HT1080 (cell line): ENCODE measurements at regions not wholly inside any gene's neighbourhood (a gene's known extent, or its start where the extent isn't known, plus 50 kb on each side); places are given as distances from the start of the nearest gene placed in this dataset.
"Not testable (repeated sequence)": the region's sequence is repeated elsewhere in the genome, so short reads cannot be mapped to it uniquely, and the experiment has no call there.

Source experiments
- DNase-seq: peaks from one replicate; pipeline ENCODE4 v3.0.0-alpha.2; 2015; ENCODE audit warnings: low read depth

GRCh38 chr13:44147648-44148047, 226.0 kb upstream of the SERP2 start:
- DNase-seq, result no peak

DNA sequence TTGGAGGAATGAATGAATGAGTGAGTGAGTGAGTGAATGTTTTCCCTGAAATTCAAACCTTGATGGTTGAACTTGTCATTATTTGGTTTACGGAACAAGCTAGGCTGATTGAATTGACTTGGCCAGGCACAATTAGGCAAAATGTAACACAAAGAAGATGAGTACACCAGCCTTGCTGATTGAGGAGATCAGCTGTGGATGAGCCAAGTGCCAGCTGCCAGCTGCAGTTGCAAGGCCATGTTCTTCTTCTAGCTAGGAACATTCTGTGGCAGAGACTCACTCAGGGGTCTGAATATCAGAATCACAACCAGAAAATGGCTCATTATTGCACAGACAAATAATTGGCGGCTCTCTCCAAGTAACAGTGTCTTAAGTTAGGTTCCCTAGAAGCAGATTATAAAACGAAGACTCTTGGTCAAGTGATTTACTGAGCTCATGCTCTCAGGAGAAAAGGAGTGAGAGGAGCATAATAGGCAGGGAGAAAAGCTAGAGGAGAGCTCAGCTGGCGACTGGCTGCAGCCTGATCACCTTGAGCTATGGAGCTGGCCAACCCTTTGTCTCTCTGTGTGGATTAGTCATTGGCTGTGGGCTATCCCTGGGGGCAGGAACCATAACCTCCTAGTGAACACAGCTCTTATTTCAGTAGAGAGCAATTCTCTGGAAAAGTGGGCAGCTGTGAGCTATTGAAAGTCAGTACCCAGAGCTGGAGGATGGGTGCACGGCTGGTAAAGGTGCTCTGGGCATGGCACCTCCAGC, 225.3 kb upstream of the SERP2 start:
- DNase-seq, result peak; percentile 59

DNA sequence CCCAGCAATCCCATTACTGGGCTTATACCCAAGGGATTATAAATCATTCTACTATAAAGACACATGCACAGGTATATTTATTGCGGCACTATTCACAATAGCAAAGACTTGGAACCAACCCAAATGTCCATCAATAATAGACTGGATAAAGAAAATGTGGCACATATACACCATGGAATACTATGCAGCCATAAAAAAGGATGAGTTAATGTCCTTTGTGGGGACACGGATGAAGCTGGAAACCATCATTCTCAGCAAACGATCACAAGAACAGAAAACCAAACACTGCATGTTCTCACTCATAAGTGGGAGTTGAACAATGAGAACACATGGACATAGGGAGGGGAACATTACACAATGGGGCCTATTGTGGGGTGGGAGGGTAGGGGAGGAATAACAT, 224.4 kb upstream of the SERP2 start:
- DNase-seq, result not testable (repeated sequence)

DNA sequence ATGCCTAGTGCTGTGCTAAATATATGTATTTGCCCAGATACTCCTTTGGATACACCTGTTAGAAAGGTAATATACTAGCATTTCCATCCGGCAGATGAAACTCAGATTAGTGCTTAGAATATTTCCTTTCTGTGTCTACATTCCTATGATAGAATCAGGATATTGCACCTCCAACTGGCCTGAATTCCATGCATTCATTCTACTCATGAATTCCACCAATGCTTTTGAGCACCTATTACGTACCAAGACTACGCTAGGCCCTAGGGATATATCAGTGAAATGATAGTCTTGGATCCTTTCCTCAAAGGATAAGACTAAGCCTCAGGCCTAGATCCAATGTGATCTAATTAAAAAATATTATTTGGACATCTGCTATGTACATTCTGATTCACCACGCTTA, 223.8 kb upstream of the SERP2 start:
- no peak for DNase-seq

DNA sequence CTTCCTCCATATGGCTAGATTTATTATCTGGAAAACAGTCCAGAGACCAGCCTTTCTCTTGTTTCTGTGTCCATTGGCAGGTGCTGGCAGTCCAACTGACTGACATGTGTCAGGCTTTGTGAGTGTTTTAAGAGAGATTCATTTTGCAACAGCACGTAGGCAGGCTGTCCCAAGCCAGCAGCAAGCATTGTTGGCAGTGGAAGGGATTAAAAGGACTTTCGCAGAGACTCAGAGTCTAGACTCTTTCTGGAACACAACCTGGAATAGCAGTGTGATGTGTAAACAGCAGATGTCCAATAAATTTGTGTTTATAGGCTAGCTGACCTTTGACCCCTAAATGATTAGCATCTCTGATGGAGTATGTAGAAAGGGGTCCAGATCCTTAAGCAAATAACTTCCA, 222.2 kb upstream of the SERP2 start:
- no peak for DNase-seq

- no peak for DNase-seq
These were observed 220.1 kb upstream of the SERP2 start for GRCh38 chr13:44153496-44153895.

- DNase-seq, result no peak
These were observed 218.0 kb upstream of the SERP2 start for GRCh38 chr13:44155422-44156293.

- DNase-seq, result no peak
These were observed 217.3 kb upstream of the SERP2 start for GRCh38 chr13:44156294-44156658.

GRCh38 chr13:44157606-44158005, 216.0 kb upstream of the SERP2 start:
- DNase-seq, result no peak

DNA sequence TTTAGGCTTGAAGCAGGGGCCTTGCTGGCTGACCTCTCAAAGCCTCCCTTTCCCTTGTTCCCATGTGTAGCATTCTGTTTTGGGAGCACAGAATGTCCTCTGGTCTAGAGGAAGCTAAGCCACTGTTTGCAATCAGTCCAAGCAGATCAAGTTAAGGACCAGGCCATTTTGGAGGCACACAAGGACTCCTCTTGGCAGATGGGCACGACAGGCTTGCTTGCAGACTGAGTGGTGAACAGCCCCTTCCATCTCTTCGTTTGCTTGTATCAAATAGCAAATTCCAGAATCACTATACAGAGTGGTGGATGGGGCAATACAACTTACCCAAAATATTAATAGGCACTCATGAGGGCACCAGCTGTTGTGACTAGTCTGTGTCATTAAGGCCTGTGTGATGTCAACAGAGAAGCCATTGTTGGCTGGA, 215.5 kb upstream of the SERP2 start:
- no peak for DNase-seq

DNA sequence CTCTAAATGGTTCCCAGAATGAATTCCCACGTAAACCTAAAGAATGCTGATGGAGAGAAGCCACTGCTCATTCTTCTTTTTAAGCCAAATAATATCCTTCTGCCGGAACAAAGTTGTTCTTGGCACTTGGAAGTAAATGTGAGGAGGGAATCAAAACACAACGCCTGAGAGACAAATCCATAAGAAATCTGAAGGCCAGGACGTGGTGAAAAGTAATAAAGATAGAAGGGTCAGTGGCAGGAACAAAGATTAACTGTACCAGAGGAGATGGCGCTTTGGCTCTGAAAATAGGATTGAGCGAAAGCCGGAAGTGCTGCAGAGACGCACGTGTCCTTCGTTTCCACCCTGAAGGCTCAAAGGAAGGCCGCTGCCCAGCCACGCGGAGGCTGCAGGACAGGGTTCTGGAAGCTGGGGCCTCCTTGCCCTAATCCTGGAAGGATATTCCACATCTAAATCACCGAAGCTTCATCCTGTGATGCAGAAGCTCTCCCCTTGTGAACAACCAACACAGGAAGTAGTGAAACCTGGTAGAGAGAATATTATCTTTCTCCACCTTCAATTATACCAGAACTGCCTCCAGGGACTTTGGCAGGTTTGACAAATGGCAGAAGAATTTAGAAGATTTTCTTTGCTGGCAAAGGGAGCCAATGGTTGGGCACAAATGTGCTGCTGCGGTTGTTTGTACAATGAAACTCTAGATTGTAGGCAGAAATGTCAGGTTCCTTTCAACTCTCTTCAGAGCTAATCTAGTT, 214.6 kb upstream of the SERP2 start:
- no peak for DNase-seq

DNA sequence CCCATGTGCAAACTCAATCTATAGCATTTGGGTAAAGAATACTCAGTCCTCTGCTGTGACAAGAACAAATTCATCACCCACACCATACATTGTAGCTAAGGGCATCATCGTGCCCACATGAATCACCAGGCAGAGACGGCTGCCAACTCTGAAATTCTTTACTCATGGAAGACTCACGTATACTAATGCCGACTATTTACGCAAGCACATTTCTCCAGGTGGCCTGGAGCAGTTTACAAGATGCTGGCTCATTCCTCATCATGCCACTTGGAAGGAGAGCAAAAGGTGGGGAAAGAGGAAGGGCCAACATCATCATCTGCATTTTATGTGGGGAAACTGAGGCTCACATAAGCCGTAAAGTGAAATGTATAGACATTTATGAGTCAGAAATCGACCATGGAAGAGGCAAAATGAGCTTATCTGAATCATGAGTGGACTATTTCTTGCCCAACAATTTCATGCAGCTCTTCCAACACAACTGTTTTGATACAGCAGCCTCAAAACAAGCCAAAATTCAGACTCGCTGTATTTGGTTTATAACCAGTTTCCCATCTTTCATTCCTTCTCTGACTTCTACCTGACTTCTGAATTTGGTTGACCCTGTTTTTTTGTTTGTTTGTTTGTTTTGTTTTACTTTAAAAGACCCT, 213.9 kb upstream of the SERP2 start:
- DNase-seq, result peak; percentile 91

- DNase-seq, result no peak
These were observed 212.9 kb upstream of the SERP2 start for GRCh38 chr13:44160591-44161191.

DNA sequence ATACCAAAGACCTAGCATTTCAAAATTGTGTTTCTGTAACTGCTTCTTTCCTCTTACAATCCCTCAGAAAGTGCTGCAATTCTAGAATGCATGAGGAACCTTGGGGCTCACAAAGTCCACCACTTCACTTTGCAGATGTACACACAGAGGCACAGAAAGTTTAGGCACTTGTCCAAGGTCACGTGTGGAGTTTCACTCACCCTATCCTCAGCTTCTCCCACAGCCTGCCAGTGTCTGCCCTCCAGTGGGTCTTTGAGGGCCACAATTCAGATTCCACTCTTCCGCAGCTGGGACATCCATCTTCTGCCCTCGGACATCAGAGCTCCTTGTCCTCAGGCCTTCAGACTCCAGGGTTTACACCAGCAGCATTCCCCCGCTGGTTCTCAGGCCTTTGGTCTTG, 210.5 kb upstream of the SERP2 start:
- DNase-seq, result no peak

DNA sequence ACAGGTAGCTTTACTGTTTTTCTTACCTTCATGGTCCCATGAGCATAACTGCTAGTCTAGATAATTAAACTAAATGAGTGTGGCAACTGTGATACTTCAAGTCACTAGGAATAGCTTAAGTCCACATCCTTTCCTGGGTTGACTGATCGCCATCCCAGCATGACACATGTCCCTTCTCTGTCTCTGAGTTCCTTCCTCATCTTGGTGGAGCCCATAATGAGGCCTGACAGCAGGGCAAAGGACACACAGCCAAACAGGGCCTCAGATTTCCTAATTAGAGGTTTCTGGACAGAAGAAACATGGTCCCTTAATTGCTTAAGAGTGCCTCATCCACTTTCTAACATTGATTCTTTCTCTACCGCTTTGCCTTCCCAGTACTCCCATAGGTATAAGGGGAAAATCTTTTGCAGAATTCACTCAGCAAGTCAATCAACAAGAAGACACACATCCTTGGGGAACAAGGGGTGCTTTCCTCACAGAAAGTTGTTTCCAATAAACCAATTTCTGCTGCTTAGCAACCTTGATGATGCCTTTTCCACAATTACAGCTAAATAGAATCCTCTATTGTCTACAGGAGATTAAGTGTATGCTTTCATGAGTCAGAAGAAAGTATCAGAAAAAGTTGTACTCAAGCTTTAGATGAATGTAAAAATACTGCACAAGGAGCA, 208.3 kb upstream of the SERP2 start:
- DNase-seq, result no peak

- DNase-seq, result no peak
These were observed 207.6 kb upstream of the SERP2 start for GRCh38 chr13:44165889-44166496.

DNA sequence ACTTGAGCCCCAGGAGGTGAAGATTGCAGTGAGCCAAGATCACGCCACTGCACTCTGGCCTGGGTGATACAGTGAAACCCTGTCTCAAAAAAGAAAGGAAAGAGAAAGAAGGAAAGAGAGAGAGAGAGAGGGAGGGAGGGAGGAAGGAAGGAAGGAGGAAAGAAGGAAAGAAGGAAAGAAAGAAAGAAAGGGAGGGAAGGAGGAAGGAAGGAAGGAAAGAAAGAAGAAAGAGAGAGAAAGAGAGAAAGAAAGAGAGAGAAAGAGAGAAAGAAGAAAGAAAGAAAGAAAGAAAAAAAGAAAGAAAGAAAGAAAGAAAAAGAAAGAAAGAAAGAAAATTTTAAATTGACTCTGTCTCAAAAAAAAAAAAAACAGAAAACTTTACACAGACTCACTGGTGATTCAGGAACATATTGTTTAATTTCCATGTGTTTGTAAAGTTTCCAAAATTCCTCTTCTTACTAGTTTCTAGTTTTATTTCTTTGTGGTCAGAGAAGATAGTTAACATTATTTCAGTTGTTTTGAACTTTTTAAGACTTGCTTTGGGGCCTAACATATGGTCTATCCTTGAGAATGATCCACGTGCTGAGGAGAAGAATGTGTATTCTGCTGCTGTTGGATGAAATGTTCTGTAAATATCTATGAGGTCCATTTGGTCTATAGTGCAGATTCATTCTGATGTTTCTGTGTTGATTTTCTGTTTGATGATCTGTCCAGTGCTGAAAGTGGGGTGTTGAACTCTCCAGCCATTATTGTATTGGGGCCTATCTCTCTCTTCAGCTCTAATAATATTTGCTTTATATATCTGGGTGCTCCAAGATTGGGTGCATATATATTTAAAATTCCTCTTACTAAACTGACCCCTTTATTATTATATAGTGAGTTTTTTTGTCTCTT, 204.4 kb upstream of the SERP2 start:
- no peak for DNase-seq

DNA sequence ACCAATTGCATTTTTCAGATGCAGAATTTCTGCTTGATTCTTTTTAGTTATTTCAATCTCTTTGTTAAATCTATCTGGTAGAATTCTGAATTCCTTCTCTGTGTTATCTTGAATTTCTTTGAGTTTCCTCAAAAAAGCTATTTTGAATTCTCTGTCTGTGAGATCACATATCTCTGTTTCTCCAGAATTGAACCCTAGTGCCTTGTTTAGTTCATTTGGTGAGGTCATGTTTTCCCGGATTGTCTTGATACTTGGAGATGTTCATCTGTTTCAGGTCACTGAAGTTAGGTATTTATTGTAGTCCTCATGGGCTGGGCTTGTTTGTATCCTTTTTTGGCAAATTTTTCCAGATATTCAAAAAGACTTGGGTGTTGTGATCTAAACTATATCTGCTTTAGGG, 202.9 kb upstream of the SERP2 start:
- no peak for DNase-seq

- no peak for DNase-seq
These were observed 202.5 kb upstream of the SERP2 start for GRCh38 chr13:44171156-44171555.
